Endothelial cell of umbilical vein (primary cell): ENCODE measurements at regions not wholly inside any gene's neighbourhood (a gene's known extent, or its start where the extent isn't known, plus 50 kb on each side); places are given as distances from the start of the nearest gene placed in this dataset.

Source experiments
- BruUV-seq: library from RNA; stranded (reverse); fragments of 400-500 nt; replicated peaks from 2 replicates; lab custom pipeline; 2021; lab: Mats Ljungman, UMichigan
- CTCF ChIA-PET: fragments of 300-600, 350-600 bp; sonication (Branson Sonifier 250); formaldehyde crosslinking; loops from one replicate; lab custom pipeline; 2021; ENCODE audit warnings: antibody characterized with exemption, inconsistent platforms; lab: Charles Lee
- POLR2A ChIA-PET: fragments of 300-600, 350-600 bp; sonication (Branson Sonifier 250); formaldehyde crosslinking; loops from one replicate; lab custom pipeline; 2021; ENCODE audit warnings: antibody characterized with exemption, inconsistent platforms; lab: Charles Lee
- DNase-seq: peaks from one replicate; pipeline ENCODE4 v3.0.0-alpha.2; 2011; ENCODE audit warnings: low read depth, low spot score
- FAIRE-seq: peaks from 2 replicates; lab custom pipeline; 2011; peaks lifted over from hg19 to GRCh38; lab: Jason Lieb, UNC
- H2AFZ ChIP-seq: 2 replicates; pipeline ENCODE4 v1.6.0; 2012; ENCODE audit warnings: low read depth, low read length, control low read depth, inconsistent platforms
- H3K27ac ChIP-seq: 2 replicates; pipeline ENCODE4 v1.5.1; 2011; ENCODE audit warnings: low read depth, mild to moderate bottlenecking, control low read depth, low read length, moderate library complexity; ENCODE audit not compliant: insufficient read depth
- H3K27me3 ChIP-seq, 2 experiments: 2 replicates each; pipeline versions ENCODE4 v1.6.0 to v1.6.1; 2011; ENCODE audit warnings: low read length in 2 of 2, mixed read lengths in 1 of 2; ENCODE audit not compliant: control insufficient read depth in 2 of 2, insufficient read depth in 2 of 2
- H3K36me3 ChIP-seq, 2 experiments: 2 replicates in 1 of 2; 3 replicates in 1 of 2; pipeline ENCODE4 v1.5.1; 2011; ENCODE audit warnings: low read length in 2 of 2, mild to moderate bottlenecking in 1 of 2, moderate library complexity in 1 of 2; ENCODE audit not compliant: control insufficient read depth in 2 of 2, insufficient read depth in 2 of 2; ENCODE audit errors: extremely low read depth in 1 of 2
- H3K4me1 ChIP-seq: 3 replicates; pipeline ENCODE4 v1.5.1; 2011; ENCODE audit warnings: mild to moderate bottlenecking, low read length; ENCODE audit not compliant: control insufficient read depth, insufficient read depth; ENCODE audit errors: extremely low read depth
- H3K4me2 ChIP-seq: 2 replicates; pipeline ENCODE4 v1.6.1; 2011; ENCODE audit warnings: low read length, control low read depth, mixed read lengths; ENCODE audit not compliant: insufficient read depth
- H3K4me3 ChIP-seq, 3 experiments: fragments of 200-600 bp in 1 of 3; sonication (generic), shearing (Covaris generic) in 1 of 3; replicated peaks in 1 of 3; 2 replicates each; pipeline ENCODE4 v1.5.1; 2011 to 2016; ENCODE audit warnings: control low read depth in 3 of 3, low read length in 3 of 3, mild to moderate bottlenecking in 2 of 3, inconsistent platforms in 1 of 3, low read depth in 1 of 3, moderate library complexity in 1 of 3; ENCODE audit not compliant: insufficient read depth in 1 of 3
- H3K79me2 ChIP-seq: 2 replicates; pipeline ENCODE4 v1.6.0; 2012; ENCODE audit warnings: low read length, inconsistent platforms; ENCODE audit not compliant: control insufficient read depth, insufficient read depth
- H3K9ac ChIP-seq: replicated peaks from 2 replicates; pipeline ENCODE3; 2011; ENCODE audit warnings: low read length, control low read depth; ENCODE audit not compliant: insufficient read depth; ENCODE audit errors: extremely low read depth
- H3K9me1 ChIP-seq: replicated peaks from 3 replicates; pipeline ENCODE4 v1.6.0; 2011; ENCODE audit warnings: mild to moderate bottlenecking, low read length; ENCODE audit not compliant: control insufficient read depth, insufficient read depth; ENCODE audit errors: extremely low read depth
- H3K9me3 ChIP-seq: replicated peaks from 2 replicates; pipeline ENCODE4 v1.5.1; 2012; ENCODE audit warnings: low read length, inconsistent platforms; ENCODE audit not compliant: control insufficient read depth, insufficient read depth
- H4K20me1 ChIP-seq: replicated peaks from 2 replicates; pipeline ENCODE3; 2011; ENCODE audit warnings: mild to moderate bottlenecking, low read length; ENCODE audit not compliant: control insufficient read depth, insufficient read depth; ENCODE audit errors: extremely low read depth
- EZH2 ChIP-seq: IDR thresholded peaks from 2 replicates; pipeline ENCODE4 v1.6.1; 2012; ENCODE audit warnings: borderline replicate concordance, low read depth, mild to moderate bottlenecking, moderate library complexity, low read length, inconsistent platforms; ENCODE audit not compliant: severe bottlenecking
- FOS ChIP-seq: IDR thresholded peaks from 2 replicates; pipeline ENCODE4 v1.6.1; 2011; ENCODE audit warnings: mild to moderate bottlenecking, low read length, moderate library complexity, borderline replicate concordance; ENCODE audit not compliant: insufficient read depth
- GATA2 ChIP-seq: IDR thresholded peaks from 2 replicates; pipeline ENCODE4 v1.7.0; 2011; ENCODE audit warnings: low read depth, mild to moderate bottlenecking, moderate library complexity, mixed read lengths, low read length; ENCODE audit not compliant: insufficient read length, insufficient read depth
- JUN ChIP-seq: IDR thresholded peaks from 2 replicates; pipeline ENCODE4 v1.6.1; 2011; ENCODE audit warnings: borderline replicate concordance, low read depth; ENCODE audit not compliant: insufficient read length, insufficient read depth
- MYC ChIP-seq: IDR thresholded peaks from one replicate; pipeline ENCODE4 v1.6.1; 2011; ENCODE audit warnings: mild to moderate bottlenecking, low read depth, low read length
- POLR2A ChIP-seq: IDR thresholded peaks from 2 replicates; pipeline ENCODE4 v1.6.1; 2012; ENCODE audit warnings: low read depth, mild to moderate bottlenecking, control low read depth, low read length
- POLR2AphosphoS5 ChIP-seq: IDR thresholded peaks from 2 replicates; pipeline ENCODE4 v1.6.1; 2012; ENCODE audit warnings: low read depth, mild to moderate bottlenecking, control low read depth, low read length, moderate library complexity; ENCODE audit not compliant: insufficient read depth
- dilution Hi-C: fragments of 300-500 bp; cut with MboI; formaldehyde crosslinking; loops from one replicate; pipeline ENCODE4 v1.15.0; 2019; ENCODE audit warnings: low sequenced_read_pairs; ENCODE audit not compliant: extremely low pct_ligation_motif_present
- intact Hi-C: fragments of 100-400 bp; cut with micrococcal nuclease; formaldehyde crosslinking; loops from one replicate; pipeline ENCODE4 v1.10.0; 2022
- TF ChIP-seq, protein P1 (sequence below), 2 donors: IDR thresholded peaks; 1 replicate in 1 of 2; 2 replicates in 1 of 2; pipeline ENCODE4 v1.5.1; 2011; ENCODE audit warnings: low read length in 2 of 2, mild to moderate bottlenecking in 2 of 2, moderate library complexity in 2 of 2, control low read depth in 1 of 2, inconsistent platforms in 1 of 2, low read depth in 1 of 2; ENCODE audit not compliant: insufficient read depth in 1 of 2; ENCODE audit errors: extremely low read depth in 1 of 2
- TF ChIP-seq, protein P2 (sequence below): IDR thresholded peaks from 2 replicates; pipeline ENCODE4 v1.6.1; 2011; ENCODE audit not compliant: insufficient read depth, insufficient read length

DNA sequence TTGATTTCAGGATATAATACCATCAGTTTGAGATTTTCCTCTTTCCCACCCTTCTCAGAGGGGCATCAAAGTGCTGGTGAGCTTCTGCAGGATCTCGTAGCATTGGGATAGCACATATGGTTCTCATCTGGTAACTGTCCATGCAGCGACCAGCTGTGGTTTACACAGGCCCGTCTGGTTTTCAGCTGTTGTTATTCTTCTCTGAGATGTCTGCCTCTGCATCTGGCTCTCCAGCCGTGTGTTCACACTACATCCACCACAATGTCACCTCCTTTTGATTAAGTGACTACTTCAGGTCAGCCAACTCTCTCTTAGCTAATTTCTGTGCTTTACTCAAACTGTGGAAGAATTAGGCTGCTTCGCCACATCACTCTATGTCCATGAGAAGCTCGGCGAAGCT lies 676.7 kb upstream of the TENM3 start:
- CTCF ChIA-PET = no interaction called here
- intact Hi-C loops (no loop called here), dilution Hi-C loops (no loop called here)
- Histone ChIP-seq H4K20me1 (no peaks in the 10 kb centered on the region), H3K9me1 (no peaks in the 10 kb centered on the region), H3K27ac (no peak overlapping the region), H3K9ac (no peak overlapping the region), H3K9me3 (no peaks in the 10 kb centered on the region), H3K27me3 (no peaks in the 10 kb centered on the region), H3K36me3 (no peaks in the 10 kb centered on the region), H2AFZ (no peak overlapping the region), H3K4me1 (no peaks in the 10 kb centered on the region), H3K4me3 (no peak overlapping the region), H3K79me2 (no peaks in the 10 kb centered on the region), H3K4me2 (no peak overlapping the region)
- POLR2A ChIA-PET = no interaction called here
- FAIRE-seq (no peak), DNase-seq (no peak)
- TF ChIP-seq, protein P1, sequence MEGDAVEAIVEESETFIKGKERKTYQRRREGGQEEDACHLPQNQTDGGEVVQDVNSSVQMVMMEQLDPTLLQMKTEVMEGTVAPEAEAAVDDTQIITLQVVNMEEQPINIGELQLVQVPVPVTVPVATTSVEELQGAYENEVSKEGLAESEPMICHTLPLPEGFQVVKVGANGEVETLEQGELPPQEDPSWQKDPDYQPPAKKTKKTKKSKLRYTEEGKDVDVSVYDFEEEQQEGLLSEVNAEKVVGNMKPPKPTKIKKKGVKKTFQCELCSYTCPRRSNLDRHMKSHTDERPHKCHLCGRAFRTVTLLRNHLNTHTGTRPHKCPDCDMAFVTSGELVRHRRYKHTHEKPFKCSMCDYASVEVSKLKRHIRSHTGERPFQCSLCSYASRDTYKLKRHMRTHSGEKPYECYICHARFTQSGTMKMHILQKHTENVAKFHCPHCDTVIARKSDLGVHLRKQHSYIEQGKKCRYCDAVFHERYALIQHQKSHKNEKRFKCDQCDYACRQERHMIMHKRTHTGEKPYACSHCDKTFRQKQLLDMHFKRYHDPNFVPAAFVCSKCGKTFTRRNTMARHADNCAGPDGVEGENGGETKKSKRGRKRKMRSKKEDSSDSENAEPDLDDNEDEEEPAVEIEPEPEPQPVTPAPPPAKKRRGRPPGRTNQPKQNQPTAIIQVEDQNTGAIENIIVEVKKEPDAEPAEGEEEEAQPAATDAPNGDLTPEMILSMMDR (IDR thresholded peaks at IDR 0.05; ENCODE audit: extremely low read depth in 1 of 2, insufficient read depth in 1 of 2, low read depth in 1 of 2, low read length in 2 of 2) = no peak
- no peak for TF ChIP-seq POLR2A
- no peak for TF ChIP-seq GATA2
- TF ChIP-seq MYC = no peak
- no peak for TF ChIP-seq JUN
- TF ChIP-seq EZH2 = no peak
- no peak for TF ChIP-seq POLR2AphosphoS5
- TF ChIP-seq, protein P2, sequence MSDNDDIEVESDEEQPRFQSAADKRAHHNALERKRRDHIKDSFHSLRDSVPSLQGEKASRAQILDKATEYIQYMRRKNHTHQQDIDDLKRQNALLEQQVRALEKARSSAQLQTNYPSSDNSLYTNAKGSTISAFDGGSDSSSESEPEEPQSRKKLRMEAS = no peak
- no peak for TF ChIP-seq FOS
- no TSS peak for BruUV-seq
